Activated naive CD8-positive, alpha-beta T cell treated with anti-CD3 and anti-CD28 coated beads for 36 hours (primary cell): ENCODE measurements at regions not wholly inside any gene's neighbourhood (a gene's known extent, or its start where the extent isn't known, plus 50 kb on each side); places are given as distances from the start of the nearest gene placed in this dataset.

Source experiments
- DNase-seq: peaks from one replicate; pipeline ENCODE4 v3.0.0; 2021
- H3K27ac Mint-ChIP-seq: one replicate; pipeline ENCODE4 v1.8.0; 2022; ENCODE audit warnings: mild to moderate bottlenecking, moderate library complexity, mixed read lengths
- H3K27me3 Mint-ChIP-seq: one replicate; pipeline ENCODE4 v1.8.0; 2022; ENCODE audit warnings: mild to moderate bottlenecking, mixed read lengths
- H3K36me3 Mint-ChIP-seq: one replicate; pipeline ENCODE4 v1.8.0; 2021; ENCODE audit warnings: mild to moderate bottlenecking, mixed read lengths
- H3K4me1 Mint-ChIP-seq: one replicate; pipeline ENCODE4 v1.8.0; 2021; ENCODE audit warnings: mixed read lengths
- H3K4me3 Mint-ChIP-seq: one replicate; pipeline ENCODE4 v1.8.0; 2022; ENCODE audit warnings: mild to moderate bottlenecking, moderate library complexity, mixed read lengths
- H3K9me3 Mint-ChIP-seq: one replicate; pipeline ENCODE4 v1.8.0; 2022; ENCODE audit warnings: mixed read lengths

DNA sequence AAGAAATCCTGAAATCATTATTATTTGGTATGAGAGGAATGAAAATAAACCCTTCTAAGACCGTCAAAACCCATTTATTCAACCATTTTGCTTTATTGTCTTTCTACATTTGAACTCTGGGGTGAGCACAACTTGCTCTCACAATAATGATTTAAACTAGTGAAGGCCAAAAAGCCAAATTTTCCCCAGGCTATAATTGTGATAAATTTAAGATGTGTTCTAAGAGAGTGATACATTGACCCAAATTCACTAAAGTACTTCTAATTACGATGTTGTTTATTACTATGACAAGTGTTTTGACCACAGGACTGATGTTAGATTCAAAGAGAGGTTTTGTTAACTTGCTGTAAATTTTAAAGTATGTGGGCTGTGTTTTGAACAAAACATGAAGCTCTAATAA, 670.9 kb upstream of the NR5A2 start:
- H3K27ac Mint-ChIP-seq, result no peak overlapping the region
- H3K4me3 Mint-ChIP-seq, result no peak overlapping the region
- no peaks in the 10 kb centered on the region for H3K4me1 Mint-ChIP-seq
- peaks cover 6% of the 10 kb centered on the region for H3K9me3 Mint-ChIP-seq
- DNase-seq, result no peak
- H3K27me3 Mint-ChIP-seq, result no peaks in the 10 kb centered on the region
- no peaks in the 10 kb centered on the region for H3K36me3 Mint-ChIP-seq

DNA sequence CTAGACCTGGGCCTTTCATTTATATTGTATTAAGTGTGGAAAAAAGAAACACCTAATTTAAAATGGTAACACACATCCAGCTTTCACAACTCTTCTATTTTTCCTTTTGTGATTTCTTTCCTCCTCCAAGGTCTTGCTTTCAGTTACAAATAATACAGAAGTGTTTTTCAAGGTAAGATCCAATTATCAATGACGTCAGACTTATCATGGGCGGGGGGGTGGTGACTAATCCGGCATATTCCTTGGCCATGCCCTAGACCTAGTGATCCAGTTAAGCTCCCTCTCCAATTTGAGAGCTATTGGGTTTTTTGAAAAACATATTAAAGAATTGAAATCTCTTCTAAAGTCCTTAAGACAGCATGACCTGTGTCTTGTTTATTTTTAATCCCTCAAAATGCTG, 669.9 kb upstream of the NR5A2 start:
- no peak overlapping the region for H3K4me3 Mint-ChIP-seq
- H3K4me1 Mint-ChIP-seq, result no peaks in the 10 kb centered on the region
- no peak overlapping the region for H3K27ac Mint-ChIP-seq
- peaks cover 6% of the 10 kb centered on the region for H3K9me3 Mint-ChIP-seq
- no peaks in the 10 kb centered on the region for H3K27me3 Mint-ChIP-seq
- no peak for DNase-seq
- no peaks in the 10 kb centered on the region for H3K36me3 Mint-ChIP-seq

DNA sequence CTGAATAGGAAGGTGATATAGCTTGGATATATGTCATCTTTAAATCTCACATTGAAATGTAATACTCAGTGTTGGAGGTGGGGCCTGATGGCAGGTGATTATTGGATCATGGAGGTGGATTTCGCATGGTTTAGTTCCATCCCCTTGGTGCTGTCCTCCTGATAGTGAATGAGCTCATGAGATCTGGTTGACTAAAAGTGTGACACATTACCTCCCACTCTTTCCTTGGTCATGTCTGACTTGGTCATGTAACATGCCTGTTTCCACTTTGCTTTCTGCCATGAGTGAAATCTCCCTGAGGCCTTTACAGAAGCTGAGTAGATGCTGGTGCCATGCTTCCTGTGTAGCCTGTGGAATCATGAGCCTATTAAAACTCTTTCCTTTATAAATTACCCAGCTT, 664.5 kb upstream of the NR5A2 start:
- H3K9me3 Mint-ChIP-seq, result peaks cover 5% of the 10 kb centered on the region
- no peak overlapping the region for H3K27ac Mint-ChIP-seq
- no peak for DNase-seq
- H3K4me1 Mint-ChIP-seq, result no peaks in the 10 kb centered on the region
- H3K27me3 Mint-ChIP-seq, result peaks cover 5% of the 10 kb centered on the region
- H3K4me3 Mint-ChIP-seq, result no peak overlapping the region
- H3K36me3 Mint-ChIP-seq, result no peaks in the 10 kb centered on the region

DNA sequence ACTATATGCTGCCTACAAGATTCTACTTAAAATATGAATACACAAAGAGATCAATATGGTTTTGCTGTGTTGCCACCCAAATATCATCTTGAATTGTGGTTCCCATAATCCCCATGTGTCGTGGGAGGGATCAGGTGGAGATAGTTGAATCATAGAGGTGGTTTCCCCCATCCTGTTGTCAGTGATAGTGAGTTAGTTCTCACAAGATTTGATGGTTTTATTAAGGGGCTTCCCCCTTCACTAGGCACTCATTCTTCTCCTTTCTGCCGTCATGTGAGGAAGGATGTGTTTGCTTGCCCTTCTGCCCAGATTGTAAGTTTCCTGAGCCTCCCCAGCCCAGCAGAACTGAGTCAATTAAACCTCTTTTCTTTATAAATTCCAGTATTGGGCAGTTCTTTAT, 654.4 kb upstream of the NR5A2 start:
- Mint-ChIP-seq H3K9me3 (peaks cover 11% of the 10 kb centered on the region), H3K36me3 (no peaks in the 10 kb centered on the region), H3K4me3 (no peak overlapping the region), H3K27me3 (peaks cover 3% of the 10 kb centered on the region), H3K4me1 (peaks cover 4% of the 10 kb centered on the region), H3K27ac (no peak overlapping the region)
- DNase-seq, result no peak

DNA sequence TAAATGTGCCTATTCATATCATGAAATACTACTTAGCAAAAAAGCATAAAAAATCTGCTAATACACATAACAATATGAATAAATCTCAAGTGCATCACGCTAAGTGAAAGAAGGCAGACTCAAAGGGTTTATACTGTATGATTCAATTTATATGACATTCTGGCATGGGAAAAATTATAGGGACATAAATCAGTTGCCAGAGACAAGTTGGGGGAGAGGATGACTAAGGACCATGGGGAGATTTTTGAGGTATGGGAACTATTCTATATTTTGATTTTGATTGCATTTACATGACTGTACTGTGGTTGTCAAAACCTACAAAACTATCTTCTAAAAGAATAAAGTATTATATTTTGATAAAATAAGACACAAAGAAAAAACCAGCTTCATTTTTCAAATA, 650.3 kb upstream of the NR5A2 start:
- Mint-ChIP-seq H3K27ac (no peak overlapping the region), H3K36me3 (no peaks in the 10 kb centered on the region)

DNA sequence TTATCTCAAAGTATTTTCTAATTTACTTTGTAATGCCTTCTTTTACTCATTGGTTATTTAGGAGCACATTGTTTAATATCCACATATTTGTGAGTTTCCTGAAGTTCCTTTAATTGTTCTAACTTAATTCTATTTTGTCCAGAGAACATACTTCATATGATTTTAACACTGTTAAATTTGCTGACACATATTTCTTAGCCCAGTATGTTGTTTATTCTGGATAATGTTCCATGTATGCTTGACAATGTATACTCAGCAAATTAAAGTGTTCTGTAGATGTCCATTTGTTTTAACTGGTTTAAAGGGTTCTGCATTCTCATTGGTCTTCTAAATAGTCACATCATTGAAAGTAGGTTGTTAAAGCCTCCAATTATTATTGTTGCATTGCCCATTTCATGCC, 643.7 kb upstream of the NR5A2 start:
- Mint-ChIP-seq H3K9me3 (no peaks in the 10 kb centered on the region), H3K4me1 (no peaks in the 10 kb centered on the region), H3K27me3 (peaks cover 4% of the 10 kb centered on the region), H3K4me3 (no peak overlapping the region), H3K36me3 (no peaks in the 10 kb centered on the region), H3K27ac (no peak overlapping the region)
- DNase-seq, result no peak

More for the DNA sequence above, 650.3 kb upstream of the NR5A2 start:
- DNase-seq, result no peak
- H3K4me3 Mint-ChIP-seq, result no peak overlapping the region
- peaks cover 3% of the 10 kb centered on the region for H3K27me3 Mint-ChIP-seq
- peaks cover 5% of the 10 kb centered on the region for H3K9me3 Mint-ChIP-seq
- H3K4me1 Mint-ChIP-seq, result no peaks in the 10 kb centered on the region

DNA sequence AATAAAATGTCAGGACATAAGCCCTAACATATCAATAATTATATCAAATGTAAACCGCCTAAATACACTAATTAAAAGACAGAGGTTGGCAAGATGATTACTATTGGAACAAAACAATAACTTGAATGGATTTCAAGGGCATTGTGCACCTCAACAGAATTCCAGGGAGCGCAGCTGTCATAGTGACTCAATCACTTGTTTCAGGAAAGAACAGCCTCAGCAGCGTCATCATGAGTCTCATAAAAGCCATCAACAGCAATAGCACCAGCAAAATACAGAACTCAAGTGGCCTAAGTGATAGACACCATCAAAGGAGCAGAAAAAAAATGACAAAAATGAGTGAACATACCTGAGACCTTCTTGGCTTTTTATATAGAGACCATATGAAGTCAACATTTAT, 632.7 kb upstream of the NR5A2 start:
- no peak overlapping the region for H3K4me3 Mint-ChIP-seq
- peaks cover 4% of the 10 kb centered on the region for H3K9me3 Mint-ChIP-seq
- no peaks in the 10 kb centered on the region for H3K36me3 Mint-ChIP-seq
- H3K4me1 Mint-ChIP-seq, result no peaks in the 10 kb centered on the region
- H3K27ac Mint-ChIP-seq, result no peak overlapping the region
- no peak for DNase-seq
- H3K27me3 Mint-ChIP-seq, result no peaks in the 10 kb centered on the region

DNA sequence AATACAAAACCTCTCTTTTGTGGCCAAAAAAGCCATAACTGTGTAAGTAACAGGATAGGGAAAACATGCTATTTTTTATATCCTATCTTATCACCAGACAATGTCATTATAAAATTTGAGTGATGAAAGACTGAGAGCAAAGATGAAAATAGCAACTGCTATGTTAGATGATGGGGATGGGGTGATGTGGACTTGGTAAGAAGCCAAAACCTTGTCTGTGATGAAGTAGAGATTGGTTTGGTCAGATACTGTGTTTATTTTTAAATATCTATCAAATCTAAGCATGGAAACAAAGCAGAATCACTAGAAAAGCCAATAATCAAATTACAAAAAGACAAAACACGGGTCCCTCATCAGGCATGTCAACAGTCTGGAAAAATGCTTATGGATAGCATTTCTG, 631.1 kb upstream of the NR5A2 start:
- no peak for DNase-seq
- H3K4me3 Mint-ChIP-seq, result no peak overlapping the region
- no peaks in the 10 kb centered on the region for H3K36me3 Mint-ChIP-seq
- no peaks in the 10 kb centered on the region for H3K9me3 Mint-ChIP-seq
- no peak overlapping the region for H3K27ac Mint-ChIP-seq
- H3K27me3 Mint-ChIP-seq, result no peaks in the 10 kb centered on the region
- H3K4me1 Mint-ChIP-seq, result peaks cover 3% of the 10 kb centered on the region

DNA sequence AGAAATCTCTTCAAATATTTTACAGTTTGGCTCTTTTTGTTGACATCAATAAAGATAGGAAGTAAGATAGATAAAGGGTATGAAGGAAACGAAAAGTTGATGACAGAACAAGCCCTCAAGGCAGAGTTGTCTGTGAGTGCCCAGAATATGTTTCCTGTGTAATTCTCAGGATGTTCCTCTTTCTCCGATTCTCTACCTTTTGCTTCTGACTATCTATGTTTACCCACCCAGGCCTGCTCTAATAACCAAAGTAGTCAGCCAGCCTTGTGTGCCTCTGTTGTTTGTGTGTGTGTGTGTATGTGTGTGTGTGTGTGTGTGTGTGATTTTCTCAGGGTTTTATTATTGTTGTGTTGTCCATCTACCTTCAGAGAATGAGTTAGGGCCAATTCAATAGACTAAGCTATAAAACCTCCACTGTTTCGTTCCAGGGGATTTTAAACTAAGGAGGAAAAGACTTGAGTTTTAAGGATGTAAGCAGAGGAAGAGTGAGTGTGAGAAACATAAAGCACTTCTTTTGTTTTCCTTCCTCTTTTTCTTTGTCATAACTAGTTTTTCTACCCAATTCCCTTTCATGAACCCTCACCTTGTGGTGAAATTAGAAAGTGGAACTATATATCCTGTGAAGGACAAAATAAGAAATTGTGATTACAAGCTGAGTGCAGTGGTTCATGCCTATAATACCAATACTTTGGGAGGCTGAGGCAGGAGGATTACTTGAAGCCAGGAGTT, 627.4 kb upstream of the NR5A2 start:
- H3K4me1 Mint-ChIP-seq, result peaks cover 3% of the 10 kb centered on the region
- peak overlapping the region; percentile 13 for H3K27ac Mint-ChIP-seq
- DNase-seq, result no peak
- H3K27me3 Mint-ChIP-seq, result peaks cover 12% of the 10 kb centered on the region
- no peak overlapping the region for H3K4me3 Mint-ChIP-seq
- no peaks in the 10 kb centered on the region for H3K36me3 Mint-ChIP-seq
- no peaks in the 10 kb centered on the region for H3K9me3 Mint-ChIP-seq

DNA sequence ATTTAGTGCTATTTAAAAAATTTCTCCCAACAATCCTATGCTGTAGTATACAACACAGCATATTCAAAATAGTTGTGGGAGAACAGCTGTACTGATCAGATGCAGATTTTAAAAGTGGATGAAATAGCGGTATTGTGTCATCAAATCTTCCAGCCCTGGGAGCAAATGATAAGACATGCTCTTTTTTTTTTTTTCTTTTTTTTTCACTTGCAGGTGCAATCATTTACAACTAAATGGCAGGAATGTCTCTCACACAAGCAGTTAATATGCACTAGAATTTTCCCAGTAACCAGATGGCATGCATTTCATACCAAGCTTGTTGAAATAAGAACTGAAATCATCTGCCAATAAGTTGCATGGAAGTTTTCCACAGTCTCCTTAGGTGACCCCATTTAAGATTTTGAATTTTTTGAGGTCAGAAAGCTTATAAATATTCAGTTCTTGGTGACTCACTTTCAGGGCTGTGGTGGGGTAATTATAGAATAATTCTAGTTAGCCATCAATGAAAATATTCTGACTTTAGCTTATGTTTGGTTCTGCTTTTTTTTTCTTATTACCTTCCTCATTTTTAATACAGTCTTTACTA, 623.9 kb upstream of the NR5A2 start:
- DNase-seq, result no peak
- no peaks in the 10 kb centered on the region for H3K36me3 Mint-ChIP-seq
- H3K9me3 Mint-ChIP-seq, result no peaks in the 10 kb centered on the region
- H3K4me3 Mint-ChIP-seq, result no peak overlapping the region
- H3K27ac Mint-ChIP-seq, result no peak overlapping the region
- peaks cover 12% of the 10 kb centered on the region for H3K27me3 Mint-ChIP-seq
- H3K4me1 Mint-ChIP-seq, result peaks cover 3% of the 10 kb centered on the region

DNA sequence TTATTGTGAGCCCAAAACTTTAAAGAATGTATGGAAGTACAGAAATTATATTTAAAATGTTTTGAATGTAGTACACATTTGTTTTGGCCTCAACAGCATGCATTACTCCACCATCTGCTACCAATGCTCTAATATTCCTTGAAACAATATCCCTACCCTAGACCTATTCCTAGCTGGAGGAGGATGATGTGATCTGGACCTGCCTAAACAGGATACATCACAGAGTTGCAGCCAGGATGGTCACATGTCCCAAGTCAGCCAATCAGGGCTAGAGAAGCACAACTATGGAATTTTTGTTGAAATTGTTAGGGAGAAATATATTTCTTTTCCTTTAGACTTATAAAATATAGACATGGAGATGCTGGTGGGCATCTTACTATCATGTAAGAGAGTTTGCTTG, 623.3 kb upstream of the NR5A2 start:
- H3K27me3 Mint-ChIP-seq, result peaks cover 12% of the 10 kb centered on the region
- H3K27ac Mint-ChIP-seq, result no peak overlapping the region
- H3K9me3 Mint-ChIP-seq, result no peaks in the 10 kb centered on the region
- H3K36me3 Mint-ChIP-seq, result no peaks in the 10 kb centered on the region
- peaks cover 3% of the 10 kb centered on the region for H3K4me1 Mint-ChIP-seq
- H3K4me3 Mint-ChIP-seq, result no peak overlapping the region
- no peak for DNase-seq

DNA sequence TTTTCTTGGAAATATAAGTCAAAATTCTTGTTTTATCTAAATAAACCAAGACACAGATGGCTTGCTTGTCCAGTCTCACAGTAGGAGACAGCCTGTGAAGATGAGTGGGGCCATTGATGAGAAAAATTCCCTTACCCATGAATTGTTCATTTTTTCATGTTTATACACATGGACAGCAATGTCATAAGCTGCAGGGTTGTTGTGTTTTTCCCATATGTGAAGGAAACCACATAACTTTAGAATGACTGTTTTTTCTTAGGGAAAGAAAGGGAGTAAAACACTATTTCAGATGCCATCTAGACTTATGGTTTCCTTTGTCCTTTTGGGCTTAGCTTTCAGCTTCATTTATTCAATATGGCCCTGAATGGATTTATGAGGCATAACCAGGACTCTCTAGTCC, 622.5 kb upstream of the NR5A2 start:
- peaks cover 12% of the 10 kb centered on the region for H3K27me3 Mint-ChIP-seq
- H3K4me1 Mint-ChIP-seq, result peaks cover 3% of the 10 kb centered on the region
- no peak overlapping the region for H3K4me3 Mint-ChIP-seq
- DNase-seq, result no peak
- no peaks in the 10 kb centered on the region for H3K36me3 Mint-ChIP-seq
- no peaks in the 10 kb centered on the region for H3K9me3 Mint-ChIP-seq
- H3K27ac Mint-ChIP-seq, result no peak overlapping the region

DNA sequence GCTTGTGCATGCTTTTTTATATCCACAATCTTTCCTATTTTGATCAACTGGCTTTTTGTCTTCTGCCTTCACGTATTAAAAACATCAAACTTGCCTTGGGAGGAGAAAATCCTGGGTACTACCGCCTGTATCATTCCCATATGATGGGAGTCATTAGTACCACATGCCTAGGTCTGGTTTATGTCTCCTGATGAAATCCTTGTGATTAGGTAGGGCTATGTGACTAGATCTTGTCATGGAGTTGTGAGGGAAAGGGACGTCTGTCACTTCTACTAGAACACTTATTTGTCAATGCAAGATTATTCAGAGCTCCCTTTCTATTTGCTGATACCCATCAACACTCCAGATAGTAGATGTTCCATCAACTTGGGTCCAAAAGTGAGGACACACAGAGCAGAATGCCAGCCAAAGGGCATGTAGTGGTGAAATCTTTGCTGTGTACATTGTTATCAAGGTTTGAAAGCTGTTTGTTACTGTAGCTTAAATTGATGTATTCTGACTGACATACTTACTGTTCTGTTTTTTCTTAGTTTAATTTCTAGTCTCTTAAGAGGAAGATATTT, 621.8 kb upstream of the NR5A2 start:
- no peaks in the 10 kb centered on the region for H3K9me3 Mint-ChIP-seq
- peaks cover 12% of the 10 kb centered on the region for H3K27me3 Mint-ChIP-seq
- H3K4me3 Mint-ChIP-seq, result no peak overlapping the region
- H3K4me1 Mint-ChIP-seq, result no peaks in the 10 kb centered on the region
- DNase-seq, result no peak
- no peaks in the 10 kb centered on the region for H3K36me3 Mint-ChIP-seq
- H3K27ac Mint-ChIP-seq, result no peak overlapping the region

DNA sequence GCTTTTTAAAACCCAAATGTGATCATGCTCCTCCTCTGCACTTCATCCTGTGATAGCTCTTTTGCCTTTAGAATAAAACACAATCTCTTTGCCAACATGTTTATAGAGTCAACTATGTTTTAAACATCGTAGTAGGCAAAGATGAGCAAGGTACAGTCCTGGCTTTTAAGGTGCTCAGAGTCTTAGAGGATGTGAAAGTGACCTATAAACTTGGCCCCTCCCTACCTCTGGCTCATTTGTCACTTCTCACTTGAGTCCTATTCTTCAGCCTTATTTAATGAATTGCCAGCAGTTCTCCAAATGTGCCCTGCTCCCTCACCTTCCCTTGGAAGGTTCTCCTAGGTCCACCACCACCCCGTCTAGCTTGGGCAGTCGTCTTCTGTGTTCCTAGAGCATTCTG, 617.0 kb upstream of the NR5A2 start:
- Mint-ChIP-seq H3K4me3 (no peak overlapping the region), H3K36me3 (no peaks in the 10 kb centered on the region), H3K9me3 (no peaks in the 10 kb centered on the region), H3K27ac (no peak overlapping the region), H3K4me1 (no peaks in the 10 kb centered on the region), H3K27me3 (no peaks in the 10 kb centered on the region)
- DNase-seq, result no peak

DNA sequence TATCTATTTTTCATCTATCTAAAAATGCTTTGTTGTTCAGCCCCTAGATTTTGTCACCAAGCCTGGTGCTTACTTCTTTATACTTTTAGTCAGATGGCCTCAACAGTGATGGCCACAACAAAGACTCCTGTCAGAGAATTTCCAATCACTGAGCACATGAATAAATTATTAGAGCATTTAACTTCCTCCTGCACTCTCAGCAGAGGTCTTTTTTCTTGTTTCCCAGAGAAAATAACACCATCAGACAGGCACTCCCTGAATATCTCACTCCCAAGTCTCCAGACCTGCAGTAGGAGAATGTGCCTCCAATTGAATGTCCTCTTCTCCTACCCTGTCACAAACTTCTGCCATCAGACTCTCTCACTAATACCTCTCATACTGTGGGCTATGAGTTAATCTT, 616.0 kb upstream of the NR5A2 start:
- Mint-ChIP-seq H3K4me1 (no peaks in the 10 kb centered on the region), H3K36me3 (no peaks in the 10 kb centered on the region), H3K9me3 (peaks cover 6% of the 10 kb centered on the region), H3K27ac (no peak overlapping the region), H3K27me3 (no peaks in the 10 kb centered on the region), H3K4me3 (no peak overlapping the region)
- DNase-seq, result no peak

DNA sequence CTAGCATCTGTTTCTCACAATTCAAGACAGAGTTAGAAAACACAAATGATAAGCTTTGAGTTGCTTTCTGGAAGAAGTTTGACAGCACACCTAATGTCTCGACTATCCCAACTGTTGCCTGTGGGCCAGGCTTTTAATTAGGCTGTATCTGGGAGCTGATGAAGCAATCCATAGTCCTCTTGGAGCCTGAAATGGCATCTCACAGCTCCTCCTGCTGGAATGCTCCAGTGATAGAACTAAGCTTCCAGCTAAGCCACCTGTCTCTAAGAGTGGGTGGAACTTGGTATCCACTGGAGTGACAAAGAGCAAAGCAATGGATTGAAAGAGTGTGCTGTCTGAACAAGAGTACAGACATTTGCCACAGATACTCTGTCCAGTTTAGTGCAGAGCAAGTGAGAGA, 605.3 kb upstream of the NR5A2 start:
- Mint-ChIP-seq H3K36me3 (no peaks in the 10 kb centered on the region), H3K4me1 (no peaks in the 10 kb centered on the region), H3K27ac (no peak overlapping the region), H3K4me3 (no peak overlapping the region), H3K9me3 (peaks cover 8% of the 10 kb centered on the region), H3K27me3 (peaks cover 7% of the 10 kb centered on the region)
- no peak for DNase-seq
